ENCODE measurements at regions not wholly inside any gene's neighbourhood (a gene's known extent, or its start where the extent isn't known, plus 50 kb on each side); places are given as distances from the start of the nearest gene placed in this dataset.
"Not testable (repeated sequence)": the region's sequence is repeated elsewhere in the genome, so short reads cannot be mapped to it uniquely, and the experiment has no call there.

- TF ChIP-seq CTCF (IDR thresholded peaks at IDR 0.05) (no peak), POLR2A (IDR thresholded peaks at IDR 0.05) (no peak), POLR2AphosphoS5 (IDR thresholded peaks at IDR 0.05) (no peak), EP300 (IDR thresholded peaks at IDR 0.05) (no peak)
- intact Hi-C loops (cut with DNase I; ENCODE audit: low total_unique reads), result no loop called here
- WGBS, 5 donors, result 88 to 95% (median 90%) methylated on average over 13 to 22 of the region's 22 CpGs
These were observed 238.4 kb downstream of the TUBA3C start for GRCh38 chr13:18943273-18943672.

GRCh38 chr13:18936104-18936503 is 245.5 kb downstream of the TUBA3C start:
- TF ChIP-seq POLR2A (IDR thresholded peaks at IDR 0.05), result no peak
- no peak for TF ChIP-seq CTCF (IDR thresholded peaks at IDR 0.05)
- TF ChIP-seq POLR2AphosphoS5 (IDR thresholded peaks at IDR 0.05), result no peak
- TF ChIP-seq EP300 (IDR thresholded peaks at IDR 0.05), result no peak
- WGBS, 5 donors, result 54 to 64% (median 59%) methylated on average over 3 of the region's 3 CpGs
- DNase-seq, result no peak
- H3K36me3 ChIP-seq, result no peaks in the 10 kb centered on the region
- no peak overlapping the region for H3K4me3 ChIP-seq
- intact Hi-C loops (cut with DNase I; ENCODE audit: low total_unique reads), result no loop called here
- H3K4me1 ChIP-seq, result no peaks in the 10 kb centered on the region
- H3K9me3 ChIP-seq, result no peaks in the 10 kb centered on the region
- H3K27ac ChIP-seq, result no peak overlapping the region
- H3K27me3 ChIP-seq, result no peaks in the 10 kb centered on the region

More at GRCh38 chr13:18943273-18943672, 238.4 kb downstream of the TUBA3C start:
- Histone ChIP-seq H3K27ac (no peak overlapping the region), H3K36me3 (no peaks in the 10 kb centered on the region), H3K4me3 (no peak overlapping the region), H3K9me3 (peaks cover 0 to 15% (median 4%) of the 10 kb centered on the region in 4 donors), H3K4me1 (no peaks in the 10 kb centered on the region), H3K27me3 (peaks cover 0 to 20% (median 0%) of the 10 kb centered on the region in 3 donors)
- no peak for DNase-seq

- intact Hi-C loops (cut with DNase I; ENCODE audit: low total_unique reads), result no loop called here
These were observed 260.6 kb downstream of the TUBA3C start for GRCh38 chr13:18921063-18921462.

GRCh38 chr13:18905096-18905495 is 276.5 kb downstream of the TUBA3C start:
- peaks cover 0 to 13% (median 7%) of the 10 kb centered on the region in 4 donors for H3K9me3 ChIP-seq
- H3K36me3 ChIP-seq; intact Hi-C loops (cut with DNase I; ENCODE audit: low total_unique reads); H3K4me1 ChIP-seq; DNase-seq; H3K27ac ChIP-seq; H3K27me3 ChIP-seq; H3K4me3 ChIP-seq: not testable (repeated sequence)
- WGBS, 5 donors, result 64 to 82% (median 64%) methylated on average over 10 to 12 of the region's 12 CpGs

More at GRCh38 chr13:18921063-18921462, 260.6 kb downstream of the TUBA3C start:
- no peak overlapping the region for H3K4me3 ChIP-seq
- H3K27me3 ChIP-seq, result no peaks in the 10 kb centered on the region
- H3K27ac ChIP-seq, result no peak overlapping the region
- 54 to 64% (median 55%) methylated on average over 4 of the region's 4 CpGs for WGBS, 5 donors
- no peaks in the 10 kb centered on the region for H3K4me1 ChIP-seq
- no peak for TF ChIP-seq POLR2AphosphoS5 (IDR thresholded peaks at IDR 0.05)
- no peak for TF ChIP-seq POLR2A (IDR thresholded peaks at IDR 0.05)
- no peak for TF ChIP-seq CTCF (IDR thresholded peaks at IDR 0.05)
- TF ChIP-seq EP300 (IDR thresholded peaks at IDR 0.05), result no peak
- no peak for DNase-seq
- no peaks in the 10 kb centered on the region for H3K36me3 ChIP-seq
- H3K9me3 ChIP-seq, result no peaks in the 10 kb centered on the region

- H3K4me1 ChIP-seq; H3K4me3 ChIP-seq; H3K36me3 ChIP-seq; H3K27me3 ChIP-seq; intact Hi-C loops (cut with DNase I; ENCODE audit: low total_unique reads); H3K27ac ChIP-seq; DNase-seq: not testable (repeated sequence)
- 70 to 91% (median 80%) methylated on average over 5 to 13 of the region's 13 CpGs for WGBS, 5 donors
- H3K9me3 ChIP-seq, result peaks cover 0 to 16% (median 4%) of the 10 kb centered on the region in 4 donors
These were observed 286.2 kb downstream of the TUBA3C start for GRCh38 chr13:18895411-18895810.

- intact Hi-C loops (cut with DNase I; ENCODE audit: low total_unique reads); H3K4me1 ChIP-seq; H3K27ac ChIP-seq; H3K27me3 ChIP-seq; H3K4me3 ChIP-seq; DNase-seq; H3K36me3 ChIP-seq; H3K9me3 ChIP-seq: not testable (repeated sequence)
- 9 to 26% (median 14%) methylated on average over 1 of the region's 1 CpG for WGBS, 5 donors
These were observed 290.4 kb downstream of the TUBA3C start for GRCh38 chr13:18891242-18891641.

GRCh38 chr13:18874875-18875789 is 306.5 kb downstream of the TUBA3C start:
- H3K36me3 ChIP-seq; DNase-seq; H3K4me3 ChIP-seq; H3K4me1 ChIP-seq; intact Hi-C loops (cut with DNase I; ENCODE audit: low total_unique reads); H3K27ac ChIP-seq: not testable (repeated sequence)
- peaks cover 0 to 14% (median 0%) of the 10 kb centered on the region in 4 donors for H3K9me3 ChIP-seq
- WGBS, 5 donors, result 23 to 60% (median 46%) methylated on average over 6 to 72 of the region's 72 CpGs
- peaks cover 0 to 19% (median 0%) of the 10 kb centered on the region in 3 donors for H3K27me3 ChIP-seq

- intact Hi-C loops (cut with DNase I; ENCODE audit: low total_unique reads); H3K36me3 ChIP-seq; H3K27ac ChIP-seq; DNase-seq; H3K9me3 ChIP-seq; H3K4me1 ChIP-seq; H3K4me3 ChIP-seq: not testable (repeated sequence)
- H3K27me3 ChIP-seq, result peaks cover 0 to 16% (median 0%) of the 10 kb centered on the region in 3 donors
- WGBS, 5 donors, result 49 to 85% (median 72%) methylated on average over 4 of the region's 4 CpGs
These were observed 311.1 kb downstream of the TUBA3C start for GRCh38 chr13:18870557-18870956.
